Loucy (cell line): ENCODE measurements at regions not wholly inside any gene's neighbourhood (a gene's known extent, or its start where the extent isn't known, plus 50 kb on each side); places are given as distances from the start of the nearest gene placed in this dataset.

ENCODE experiments used
- EZH2phosphoT487 ChIP-seq: fragments of 200-600 bp; IDR thresholded peaks from 2 replicates; pipeline ENCODE4 v1.6.1; 2018; ENCODE audit warnings: antibody characterized with exemption, mild to moderate bottlenecking, moderate library complexity, borderline replicate concordance
- TF ChIP-seq, protein P1 (sequence below): fragments of 200-600 bp; sonication (generic); conservative IDR thresholded peaks from 2 replicates; pipeline ENCODE4 v1.5.1; 2014; ENCODE audit warnings: mild to moderate bottlenecking, antibody characterized with exemption, low read length

DNA sequence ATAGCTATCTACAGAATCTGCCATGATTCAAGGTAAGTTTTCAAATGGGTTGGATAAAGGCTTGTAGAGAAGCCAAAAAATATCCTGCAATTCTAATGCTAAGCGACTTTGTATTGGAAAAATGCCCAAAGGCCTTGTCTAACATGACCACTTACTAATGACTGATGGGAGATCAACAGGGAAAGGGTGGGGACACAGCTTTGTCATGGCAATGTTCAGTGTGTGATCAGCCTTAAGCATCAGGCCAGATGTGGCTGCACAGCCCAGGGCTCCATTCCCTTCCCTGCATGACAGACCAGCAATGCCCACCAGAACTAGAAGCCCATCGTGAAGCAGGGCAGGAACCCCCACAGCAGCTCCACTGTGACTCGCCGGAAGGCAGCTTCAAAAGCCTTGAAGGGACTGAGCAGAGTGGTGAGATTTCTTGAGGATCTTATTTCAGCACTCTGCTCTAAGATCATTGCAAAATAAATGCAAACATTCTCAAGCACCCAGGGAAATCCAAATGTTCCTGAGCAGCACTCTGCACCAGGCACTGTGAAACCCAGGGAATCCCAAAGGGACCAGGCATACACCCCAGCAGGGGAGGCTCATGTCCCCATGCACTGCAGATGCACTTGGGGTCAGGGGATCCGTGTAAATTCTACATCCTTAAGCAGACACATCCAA is 517.9 kb upstream of the SMIM21 start:
- TF ChIP-seq, protein P1, sequence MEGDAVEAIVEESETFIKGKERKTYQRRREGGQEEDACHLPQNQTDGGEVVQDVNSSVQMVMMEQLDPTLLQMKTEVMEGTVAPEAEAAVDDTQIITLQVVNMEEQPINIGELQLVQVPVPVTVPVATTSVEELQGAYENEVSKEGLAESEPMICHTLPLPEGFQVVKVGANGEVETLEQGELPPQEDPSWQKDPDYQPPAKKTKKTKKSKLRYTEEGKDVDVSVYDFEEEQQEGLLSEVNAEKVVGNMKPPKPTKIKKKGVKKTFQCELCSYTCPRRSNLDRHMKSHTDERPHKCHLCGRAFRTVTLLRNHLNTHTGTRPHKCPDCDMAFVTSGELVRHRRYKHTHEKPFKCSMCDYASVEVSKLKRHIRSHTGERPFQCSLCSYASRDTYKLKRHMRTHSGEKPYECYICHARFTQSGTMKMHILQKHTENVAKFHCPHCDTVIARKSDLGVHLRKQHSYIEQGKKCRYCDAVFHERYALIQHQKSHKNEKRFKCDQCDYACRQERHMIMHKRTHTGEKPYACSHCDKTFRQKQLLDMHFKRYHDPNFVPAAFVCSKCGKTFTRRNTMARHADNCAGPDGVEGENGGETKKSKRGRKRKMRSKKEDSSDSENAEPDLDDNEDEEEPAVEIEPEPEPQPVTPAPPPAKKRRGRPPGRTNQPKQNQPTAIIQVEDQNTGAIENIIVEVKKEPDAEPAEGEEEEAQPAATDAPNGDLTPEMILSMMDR = no peak
- no peak for TF ChIP-seq EZH2phosphoT487
